HepG2 (cell line): ENCODE measurements at regions not wholly inside any gene's neighbourhood (a gene's known extent, or its start where the extent isn't known, plus 50 kb on each side); places are given as distances from the start of the nearest gene placed in this dataset.
A peak's percentile ranks its signal among the peaks of the same experiment; 100 is the strongest.

ENCODE experiments used
- AHDC1 ChIP-seq: sonication (generic); formaldehyde crosslinking; IDR thresholded peaks from 2 replicates; pipeline ENCODE4 v1.5.1; 2020; ENCODE audit warnings: mild to moderate bottlenecking, missing genetic modification reagents, borderline replicate concordance
- ETV5 ChIP-seq: IDR thresholded peaks from 2 replicates; pipeline ENCODE4 v1.6.1; 2018; ENCODE audit warnings: missing biosample characterization, missing genetic modification reagents, inconsistent platforms, borderline replicate concordance
- KLF13 ChIP-seq: sonication (generic); formaldehyde crosslinking; IDR thresholded peaks from 2 replicates; pipeline ENCODE4 v1.4.0; 2020; ENCODE audit warnings: mild to moderate bottlenecking, missing genetic modification reagents
- ZFP36L1 ChIP-seq: sonication (generic); formaldehyde crosslinking; IDR thresholded peaks from 2 replicates; pipeline ENCODE4 v1.8.0; 2022; ENCODE audit warnings: mild to moderate bottlenecking, missing genetic modification reagents, moderate library complexity
- ZNF687 ChIP-seq: sonication (generic); formaldehyde crosslinking; IDR thresholded peaks from 2 replicates; pipeline ENCODE4 v1.5.1; 2020; ENCODE audit warnings: mild to moderate bottlenecking, missing genetic modification reagents, moderate library complexity
- ZNF724P ChIP-seq: sonication (generic); formaldehyde crosslinking; IDR thresholded peaks from 2 replicates; pipeline ENCODE4 v1.8.0; 2022; ENCODE audit warnings: missing genetic modification reagents, borderline replicate concordance

GRCh38 chr7:34338961-34339526 is 319.0 kb upstream of the NPSR1 start (continued):
- TF ChIP-seq AHDC1 (CRISPR knock-in tag) (peak; percentile 82; the same call in 1 of the 2 replicates), ZNF687 (CRISPR knock-in tag) (no peak), ZNF724P (CRISPR knock-in tag) (no peak), ZFP36L1 (CRISPR knock-in tag) (no peak), KLF13 (CRISPR knock-in tag) (no peak), ETV5 (CRISPR knock-in tag) (peak; percentile 67; the same call in 1 of the 2 replicates)
